ENCODE measurements at regions not wholly inside any gene's neighbourhood (a gene's known extent, or its start where the extent isn't known, plus 50 kb on each side); places are given as distances from the start of the nearest gene placed in this dataset.

DNA sequence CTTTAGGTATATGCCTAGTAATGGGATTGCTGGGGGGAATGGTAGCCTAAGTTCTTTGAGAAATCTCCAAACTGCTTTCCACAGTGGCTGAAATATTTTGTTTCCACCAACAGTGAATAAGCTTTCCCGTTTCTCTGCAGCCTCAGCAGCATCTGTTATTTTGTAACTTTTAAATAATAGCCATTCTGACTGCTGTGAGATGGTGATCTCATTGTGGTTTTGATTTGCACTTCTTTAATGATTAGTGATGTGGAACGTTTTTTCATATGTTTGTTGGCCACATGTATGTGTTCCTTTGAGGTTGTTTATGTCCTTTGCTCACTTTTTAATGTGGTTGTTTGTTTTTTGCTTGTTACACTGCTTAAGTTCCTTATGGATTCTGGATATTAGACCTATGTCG lies 237.4 kb downstream of the CENPF start:
- no peak for TF ChIP-seq CTCF (IDR thresholded peaks at IDR 0.05)
- TF ChIP-seq EZH2 (IDR thresholded peaks at IDR 0.05; ENCODE audit: borderline replicate concordance, insufficient read depth, low read depth, low read length, poor library complexity, severe bottlenecking): no peak
